GM19025 (cell line): ENCODE measurements at regions not wholly inside any gene's neighbourhood (a gene's known extent, or its start where the extent isn't known, plus 50 kb on each side); places are given as distances from the start of the nearest gene placed in this dataset.
"Not testable (repeated sequence)": the region's sequence is repeated elsewhere in the genome, so short reads cannot be mapped to it uniquely, and the experiment has no call there.

ENCODE experiments used
- ATAC-seq: cut with Tn5 transposase; IDR thresholded peaks from one replicate; pipeline ENCODE4 v1.9.1; 2021; ENCODE audit warnings: mild to moderate bottlenecking, low read depth, moderate library complexity; ENCODE audit not compliant: unreplicated experiment

DNA sequence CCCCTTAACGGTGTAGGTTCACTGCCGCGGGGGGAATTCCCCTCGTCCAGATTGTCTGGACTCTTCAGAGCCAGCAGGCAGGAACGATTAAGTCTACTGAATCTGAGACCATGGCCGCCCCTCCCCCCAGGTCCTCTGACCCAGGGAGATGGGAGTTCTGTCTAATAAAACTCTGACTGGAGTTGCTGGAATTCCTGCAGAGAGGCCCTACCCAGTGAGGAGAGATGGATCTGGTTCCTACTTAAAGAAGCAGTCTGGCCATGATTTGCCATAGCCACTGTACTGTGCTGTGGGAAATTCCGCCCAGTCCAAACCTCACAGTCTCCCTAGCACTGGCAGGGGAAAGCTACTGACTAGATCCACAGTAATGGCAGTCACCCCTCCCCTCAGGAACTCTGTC lies 237.7 kb upstream of the RASA1 start:
- no peak for ATAC-seq

DNA sequence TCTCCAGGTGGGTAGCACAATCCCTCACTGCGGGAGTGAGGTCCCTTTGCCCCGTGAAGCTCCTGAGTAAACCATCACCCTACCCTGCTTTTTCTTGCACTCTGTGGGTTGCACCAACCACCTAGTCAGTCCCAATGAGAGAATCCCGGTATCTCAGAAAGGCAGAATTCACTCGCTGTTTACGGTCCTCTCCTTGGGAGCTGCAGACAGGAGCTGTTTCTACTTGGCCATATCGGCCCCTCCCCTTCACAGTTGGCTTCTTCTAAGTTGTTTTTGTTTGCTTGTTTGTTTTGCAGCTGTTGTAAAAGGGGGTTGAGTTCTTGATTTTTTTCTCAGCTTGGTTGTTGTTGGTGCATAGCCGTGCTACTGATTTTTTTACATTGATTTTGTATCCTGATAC lies 237.0 kb upstream of the RASA1 start:
- no peak for ATAC-seq

DNA sequence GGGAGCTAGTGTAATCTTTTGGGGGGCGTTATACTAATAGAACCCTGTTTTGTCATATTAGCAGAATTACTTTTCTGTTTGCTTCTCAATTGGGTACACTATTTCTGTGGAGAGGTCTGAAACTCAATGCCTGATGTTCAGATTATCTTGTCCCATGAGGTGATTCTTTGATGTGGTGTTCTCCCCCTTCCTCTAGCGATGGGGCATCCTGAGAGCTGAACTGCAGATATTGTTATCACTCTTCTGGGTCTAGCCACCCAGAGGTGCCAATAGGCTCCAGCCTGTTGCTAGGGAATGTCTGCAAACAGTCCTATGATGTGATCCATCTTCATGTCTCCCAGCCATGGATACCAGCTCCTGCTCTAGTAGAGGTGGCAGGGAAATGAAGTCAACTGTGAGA lies 233.1 kb upstream of the RASA1 start:
- ATAC-seq = no peak

DNA sequence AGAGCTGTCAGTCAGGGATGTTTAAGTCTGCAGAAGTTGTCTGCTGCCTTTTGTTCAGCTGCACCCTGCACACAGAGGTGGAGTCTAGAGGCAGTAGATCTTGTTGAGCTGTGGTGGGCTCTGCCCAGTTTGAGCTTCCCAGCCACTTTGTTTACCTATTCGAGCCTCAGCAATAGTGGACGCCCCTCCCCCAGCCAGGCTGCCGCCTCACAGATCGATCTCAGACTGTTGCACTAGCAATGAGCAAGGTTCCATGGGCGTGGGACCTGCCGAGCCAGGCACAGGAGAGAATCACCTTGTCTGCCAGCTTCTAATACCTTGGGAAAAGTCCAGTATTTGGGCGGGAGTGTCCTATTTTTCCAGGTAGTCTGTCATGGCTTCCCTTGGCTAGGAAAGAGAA lies 225.1 kb upstream of the RASA1 start:
- ATAC-seq = no peak

- no peak for ATAC-seq
Measured at GRCh38 chr5:87048156-87048555, 219.5 kb upstream of the RASA1 start.

DNA sequence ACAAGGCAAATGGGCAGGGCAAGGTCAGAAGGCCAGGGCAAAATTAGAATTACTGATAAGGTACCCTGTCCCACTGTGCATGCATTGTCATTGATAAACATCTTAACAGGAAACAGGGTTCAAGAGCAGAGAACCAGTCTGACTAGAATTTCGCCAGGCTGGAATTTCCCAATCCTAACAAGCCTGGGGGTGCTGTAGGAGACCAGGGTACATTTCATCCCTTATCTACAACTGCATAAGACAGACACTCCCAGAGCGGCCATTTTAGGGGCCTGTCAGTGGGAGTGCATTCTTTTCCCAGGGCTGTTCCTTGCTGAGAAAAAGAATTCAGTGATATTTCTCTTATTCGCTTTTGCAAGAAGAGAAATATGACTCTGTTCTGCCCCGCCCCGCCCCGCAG lies 218.7 kb upstream of the RASA1 start:
- ATAC-seq = not testable (repeated sequence)

- no peak for ATAC-seq
Measured at GRCh38 chr5:87051502-87052113, 216.1 kb upstream of the RASA1 start.

DNA sequence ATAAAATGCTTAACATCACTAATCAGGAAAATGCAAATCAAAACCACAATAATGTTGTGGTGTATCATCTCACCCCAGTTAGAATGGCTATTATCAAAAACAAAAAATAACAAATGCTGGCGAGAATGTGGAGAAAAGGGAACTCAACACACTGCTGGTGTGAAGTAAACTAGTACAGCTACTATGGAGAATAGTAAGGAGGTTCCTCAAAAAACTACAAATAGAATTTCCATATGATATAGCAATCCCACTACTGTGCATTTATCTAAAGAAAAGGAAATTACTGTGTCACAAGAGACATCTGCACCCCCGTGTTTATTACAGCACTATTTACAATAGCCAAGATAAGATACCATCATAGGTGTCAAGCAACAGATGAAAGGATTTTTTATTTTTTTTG lies 214.5 kb upstream of the RASA1 start:
- no peak for ATAC-seq

- ATAC-seq = no peak
Measured at GRCh38 chr5:87054821-87055220, 212.9 kb upstream of the RASA1 start.

DNA sequence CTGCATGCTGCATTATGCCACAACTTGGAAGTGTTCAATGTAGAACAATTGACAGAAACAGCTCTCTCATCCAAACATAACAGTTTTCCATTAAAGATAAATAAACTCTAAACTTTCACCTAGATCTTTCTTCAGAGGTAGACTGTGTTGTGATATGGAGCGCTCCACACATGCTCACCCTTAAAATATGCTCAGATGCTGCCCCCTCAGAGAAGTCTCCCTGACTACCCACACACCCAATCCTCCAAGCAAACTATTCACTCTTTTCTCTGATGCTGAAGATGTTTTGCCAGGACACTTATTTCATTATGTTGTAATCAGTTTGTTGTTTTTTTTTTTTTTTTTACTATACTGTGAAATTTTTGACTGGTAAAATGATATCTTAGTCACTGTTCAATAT lies 206.6 kb upstream of the RASA1 start:
- ATAC-seq = no peak

DNA sequence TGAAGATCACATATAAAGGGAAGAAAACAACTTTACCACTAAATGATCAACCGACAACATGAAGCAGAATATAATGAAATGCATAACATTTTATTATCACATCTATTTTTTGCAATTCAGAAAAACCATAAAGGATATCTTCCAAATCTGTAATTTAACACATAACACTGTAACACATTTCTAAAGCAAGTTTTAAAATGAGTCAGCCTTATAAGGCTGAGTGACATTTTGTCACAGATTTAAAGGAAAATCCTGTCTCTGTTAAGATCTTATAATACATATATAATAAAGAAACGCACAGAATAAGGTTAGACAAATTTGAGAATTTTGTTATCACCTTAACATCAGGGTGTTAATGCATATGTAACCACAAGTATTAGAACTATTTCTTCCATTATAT lies 198.4 kb upstream of the RASA1 start:
- no peak for ATAC-seq

- no peak for ATAC-seq
Measured at GRCh38 chr5:87069974-87070608, 197.6 kb upstream of the RASA1 start.

DNA sequence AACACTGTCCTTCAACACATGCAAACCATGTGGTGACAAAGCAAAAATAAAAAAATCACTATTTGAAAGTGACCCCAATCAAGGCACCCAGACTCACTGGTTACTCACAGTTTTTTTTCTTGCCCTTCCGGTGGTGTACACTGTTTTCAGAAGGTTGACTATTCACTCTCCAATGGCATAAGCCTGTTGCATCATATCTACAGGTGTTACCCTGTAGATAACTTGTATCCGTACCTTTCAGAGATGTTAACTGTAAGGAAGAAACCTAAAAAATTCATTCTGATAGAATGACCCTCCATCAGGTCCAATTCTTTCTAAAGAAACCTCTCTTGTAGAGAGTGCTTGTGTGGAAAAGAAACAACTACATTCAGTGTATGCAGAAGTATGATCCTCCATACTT lies 193.6 kb upstream of the RASA1 start:
- ATAC-seq = no peak

- ATAC-seq = peak; percentile 90
Measured at GRCh38 chr5:87074934-87075541, 192.6 kb upstream of the RASA1 start.

DNA sequence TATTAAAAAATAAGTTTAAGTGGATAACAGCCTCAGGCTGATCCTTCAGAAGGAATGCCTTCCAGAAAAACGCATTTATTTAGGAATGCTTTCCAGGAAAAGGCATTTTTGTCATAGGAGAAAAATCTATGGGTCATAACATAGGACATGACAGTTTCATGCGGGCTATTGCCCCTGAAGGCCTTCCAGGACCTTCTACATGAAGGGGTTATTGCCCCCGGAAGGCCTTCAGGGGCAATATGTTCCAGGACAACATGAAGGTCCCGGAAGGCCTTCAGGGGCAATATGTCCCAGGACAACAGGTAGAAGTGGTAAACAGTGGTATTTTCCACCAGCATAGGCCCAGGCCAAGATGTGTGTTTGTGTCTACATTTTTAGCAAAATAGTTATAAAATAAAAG lies 191.3 kb upstream of the RASA1 start:
- no peak for ATAC-seq

DNA sequence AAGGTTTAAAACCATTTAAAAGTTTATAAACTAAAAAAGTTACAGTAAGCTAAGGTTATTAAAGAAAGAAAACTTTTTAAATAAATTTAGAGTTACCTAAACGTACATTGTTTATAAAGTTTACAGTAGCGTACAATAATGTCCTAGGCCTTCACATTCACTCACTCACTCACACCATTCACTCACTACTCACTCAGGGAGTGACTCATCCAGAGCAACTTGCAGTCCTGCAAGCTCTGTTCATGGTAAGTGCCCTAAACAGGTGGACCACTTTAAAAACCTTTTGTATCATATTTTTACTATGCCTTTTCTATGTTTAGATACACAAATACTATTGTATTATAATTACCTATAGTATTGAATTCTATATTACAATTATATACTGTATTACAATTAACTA lies 190.8 kb upstream of the RASA1 start:
- no peak for ATAC-seq

DNA sequence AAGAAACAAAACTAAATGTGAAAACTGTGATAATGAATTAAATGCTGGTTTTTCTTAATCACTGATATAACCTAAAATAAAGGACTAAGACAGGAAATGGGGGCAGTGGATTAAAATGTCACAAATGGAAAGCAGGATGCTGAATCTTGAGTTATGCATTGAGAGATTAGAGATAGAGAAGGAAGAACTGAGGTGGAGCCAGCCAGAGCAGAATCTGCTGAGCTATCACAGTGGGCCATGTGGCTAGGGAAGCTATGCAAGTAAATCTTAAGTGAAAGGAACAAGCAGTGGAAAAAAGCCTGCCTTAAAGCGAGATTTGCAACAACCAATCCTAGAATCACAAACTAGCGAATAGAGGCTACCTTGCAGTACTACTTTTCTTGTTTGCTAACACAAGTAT lies 188.5 kb upstream of the RASA1 start:
- ATAC-seq = no peak

- no peak for ATAC-seq
Measured at GRCh38 chr5:87081016-87081415, 186.7 kb upstream of the RASA1 start.

DNA sequence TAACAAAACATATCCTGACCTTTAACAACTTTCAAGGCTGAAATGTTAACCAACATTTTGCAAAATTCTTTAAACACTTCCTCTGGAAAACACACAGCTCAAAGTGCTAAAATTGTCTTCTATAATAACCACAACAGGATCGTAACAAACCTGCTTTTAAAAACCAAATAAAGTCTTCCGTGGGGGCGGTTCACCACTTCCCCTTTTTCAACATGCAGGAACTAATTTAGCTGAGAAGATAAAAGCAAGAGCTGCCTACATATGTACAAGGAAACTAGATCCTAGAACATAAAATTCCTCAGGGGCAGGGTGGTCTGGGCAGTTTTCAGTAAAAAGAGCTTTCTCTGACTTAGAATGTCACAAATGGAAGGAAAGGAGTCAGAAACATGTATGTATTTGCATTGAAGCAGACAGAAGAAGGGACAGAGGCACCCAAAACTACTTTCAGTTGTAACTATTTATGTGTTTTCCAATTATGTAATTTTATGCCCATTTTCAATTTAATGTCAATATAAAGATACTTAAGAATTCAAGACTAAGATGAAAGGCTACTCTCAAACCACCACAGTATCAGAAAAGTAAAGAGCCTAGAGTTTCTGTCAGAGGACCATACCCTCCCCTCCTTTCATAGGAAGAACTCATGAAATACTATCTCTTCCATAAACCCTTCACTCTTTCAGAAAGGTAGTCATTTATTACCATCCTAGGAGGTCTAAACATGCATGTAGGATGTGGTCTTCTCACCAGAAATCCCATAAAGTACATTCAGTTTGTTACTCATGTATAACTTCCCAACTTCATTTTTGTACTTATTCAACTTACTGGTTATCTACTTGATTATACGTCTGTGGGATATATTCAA lies 185.9 kb upstream of the RASA1 start:
- peak; percentile 77 for ATAC-seq

DNA sequence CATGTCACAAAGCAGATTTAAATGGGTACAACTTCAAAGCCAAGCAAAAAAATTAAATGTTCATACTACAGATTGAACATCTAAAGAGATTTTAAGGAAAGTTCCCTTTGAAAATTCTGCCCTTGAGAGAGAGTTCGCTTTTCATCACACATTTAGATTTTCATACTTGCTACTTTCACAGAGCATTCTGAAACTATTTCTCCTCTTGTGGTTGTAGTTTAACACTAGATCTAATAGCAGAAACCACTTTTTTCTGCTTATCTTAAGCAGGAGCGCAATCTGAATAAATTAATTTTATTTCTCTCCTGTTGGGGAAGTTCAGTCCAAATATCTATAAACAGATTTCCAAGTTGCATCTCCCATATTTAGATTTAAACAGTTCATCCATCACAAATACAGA lies 173.3 kb upstream of the RASA1 start:
- ATAC-seq = no peak

DNA sequence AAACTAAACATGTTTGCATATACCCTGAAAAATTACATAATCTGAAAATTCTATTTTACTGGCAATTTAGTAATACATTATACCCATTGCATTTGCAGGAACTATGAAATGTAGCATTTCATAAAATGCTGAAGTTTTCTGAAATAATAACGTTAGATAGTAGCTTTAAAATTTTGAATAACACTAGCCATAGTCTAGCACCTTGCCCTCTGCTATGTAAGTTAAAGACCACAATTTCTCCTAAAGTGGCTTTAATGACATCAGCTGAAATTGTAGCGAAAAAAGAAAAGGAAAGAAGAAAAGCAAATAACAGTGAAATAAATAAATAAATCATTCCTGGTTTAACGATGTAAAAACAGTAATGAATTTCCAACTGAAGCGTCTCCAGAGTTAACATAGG lies 172.8 kb upstream of the RASA1 start:
- no peak for ATAC-seq
